Muscle layer of colon (tissue), 2 donors: ENCODE measurements at regions not wholly inside any gene's neighbourhood (a gene's known extent, or its start where the extent isn't known, plus 50 kb on each side); places are given as distances from the start of the nearest gene placed in this dataset.

Experiments
- H3K27ac ChIP-seq: one replicate; pipeline ENCODE4 v1.7.0; 2013; ENCODE audit warnings: low read depth, mild to moderate bottlenecking, low read length, moderate library complexity
- H3K27me3 ChIP-seq, 2 donors: one replicate each; pipeline ENCODE4 v1.7.0; 2013; ENCODE audit warnings: low read length in 2 of 2, mild to moderate bottlenecking in 2 of 2; ENCODE audit not compliant: insufficient read depth in 2 of 2, control insufficient read depth in 1 of 2
- H3K36me3 ChIP-seq: one replicate; pipeline ENCODE4 v1.7.0; 2013; ENCODE audit warnings: mild to moderate bottlenecking, low read length; ENCODE audit not compliant: insufficient read depth
- H3K4me1 ChIP-seq: one replicate; pipeline ENCODE4 v1.7.0; 2013; ENCODE audit warnings: mild to moderate bottlenecking, low read length; ENCODE audit not compliant: insufficient read depth
- H3K4me3 ChIP-seq, 2 donors: one replicate each; pipeline ENCODE4 v1.7.0; 2013; ENCODE audit warnings: low read length in 2 of 2, low read depth in 1 of 2, mild to moderate bottlenecking in 1 of 2, moderate library complexity in 1 of 2
- H3K9ac ChIP-seq: one replicate; pipeline ENCODE4 v1.7.0; 2013; ENCODE audit warnings: low read length
- H3K9me3 ChIP-seq: one replicate; pipeline ENCODE4 v1.7.0; 2013; ENCODE audit warnings: mild to moderate bottlenecking, low read length
- donor health status: abdominal sarcoma.
- donor health status: Adenocarcinoma of cecum.

DNA sequence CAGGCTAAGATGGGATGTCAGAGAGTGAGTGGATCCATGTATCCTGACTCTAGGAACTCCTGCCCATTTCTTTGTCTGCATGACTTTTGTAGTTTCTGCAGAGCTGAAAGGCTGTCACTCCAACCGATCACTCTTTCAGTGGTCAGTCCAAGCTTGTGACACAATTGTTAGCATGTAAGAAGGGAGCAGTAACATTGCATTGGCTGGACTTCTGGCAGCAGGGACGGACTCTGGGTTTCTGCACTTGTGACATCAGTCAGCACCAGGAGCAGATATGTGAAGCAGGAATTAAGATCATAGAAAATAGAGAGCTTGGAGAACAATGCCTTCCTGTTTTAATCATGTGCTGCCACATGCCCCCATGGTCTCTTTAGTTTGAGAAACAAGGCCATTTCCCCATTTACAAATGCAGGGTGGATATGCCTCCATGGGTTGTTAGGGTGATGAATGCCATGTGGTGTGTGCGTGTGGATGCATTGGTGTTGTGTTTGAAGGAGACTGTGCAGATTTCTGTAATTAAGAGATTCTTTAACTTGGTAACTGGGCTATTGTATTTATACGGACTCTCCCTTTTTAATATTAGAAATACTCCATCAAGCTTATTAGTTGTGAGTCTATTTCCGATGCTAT, 214.3 kb upstream of the EPHA4 start:
- no peaks in the 10 kb centered on the region for H3K9me3 ChIP-seq
- no peaks in the 10 kb centered on the region for H3K27me3 ChIP-seq
- no peak overlapping the region for H3K27ac ChIP-seq
- no peaks in the 10 kb centered on the region for H3K36me3 ChIP-seq
- H3K4me3 ChIP-seq: no peak overlapping the region
- H3K9ac ChIP-seq: no peak overlapping the region
- no peaks in the 10 kb centered on the region for H3K4me1 ChIP-seq

DNA sequence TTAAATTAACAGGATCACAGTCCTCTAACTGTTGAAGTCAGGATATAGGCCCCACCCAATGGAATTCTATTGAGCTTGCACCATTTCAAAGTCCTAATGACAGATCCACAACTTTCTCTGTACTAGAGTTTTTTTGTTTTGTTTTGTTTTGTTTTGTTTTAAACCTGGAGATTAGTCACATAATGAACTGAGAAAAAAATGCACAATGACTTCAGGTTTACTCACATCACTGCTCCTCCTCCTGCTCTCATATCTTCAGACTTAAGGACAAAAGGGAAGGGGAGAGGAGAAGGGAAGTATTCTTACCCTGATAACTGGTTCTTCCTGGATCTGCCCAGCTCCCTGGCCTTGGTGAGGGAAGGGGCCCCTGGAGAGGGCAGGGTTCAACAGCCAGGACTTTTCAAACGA, 208.2 kb upstream of the EPHA4 start:
- H3K27ac ChIP-seq: peak overlapping the region; percentile 19
- H3K4me1 ChIP-seq: peaks cover 32% of the 10 kb centered on the region
- no peak overlapping the region for H3K9ac ChIP-seq
- H3K27me3 ChIP-seq: no peaks in the 10 kb centered on the region
- H3K4me3 ChIP-seq: no peak overlapping the region
- H3K9me3 ChIP-seq: no peaks in the 10 kb centered on the region
- no peaks in the 10 kb centered on the region for H3K36me3 ChIP-seq

- no peaks in the 10 kb centered on the region for H3K9me3 ChIP-seq
- H3K4me1 ChIP-seq: peaks cover 32% of the 10 kb centered on the region
- H3K4me3 ChIP-seq: peak overlapping the region in 1 of 2 donors; percentile 17
- H3K9ac ChIP-seq: no peak overlapping the region
- no peaks in the 10 kb centered on the region for H3K36me3 ChIP-seq
- H3K27ac ChIP-seq: peak overlapping the region; percentile 16
- no peaks in the 10 kb centered on the region for H3K27me3 ChIP-seq
Measured at GRCh38 chr2:221779614-221780067, 207.5 kb upstream of the EPHA4 start.

DNA sequence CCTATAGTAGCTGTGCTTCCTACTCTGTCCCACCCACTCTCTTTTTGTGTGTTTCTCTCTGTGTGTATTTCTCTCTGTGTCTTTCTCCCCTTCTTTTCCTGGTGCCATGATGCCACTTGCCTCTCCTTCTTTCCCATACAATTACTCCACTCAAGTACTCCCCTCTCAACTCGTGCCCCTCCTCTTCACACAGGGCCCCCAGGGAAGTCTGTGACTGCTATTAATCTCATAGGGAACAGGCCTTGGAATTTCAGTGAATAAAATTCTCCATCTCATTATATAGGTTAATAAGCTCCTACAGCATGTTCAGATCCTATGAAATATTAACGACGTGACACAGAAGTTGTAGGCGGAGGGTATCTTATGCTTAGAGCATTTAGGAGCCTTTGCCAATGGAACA, 205.9 kb upstream of the EPHA4 start:
- H3K9me3 ChIP-seq: no peaks in the 10 kb centered on the region
- H3K27me3 ChIP-seq: no peaks in the 10 kb centered on the region
- no peak overlapping the region for H3K27ac ChIP-seq
- H3K4me3 ChIP-seq: no peak overlapping the region
- H3K36me3 ChIP-seq: no peaks in the 10 kb centered on the region
- no peak overlapping the region for H3K9ac ChIP-seq
- peaks cover 32% of the 10 kb centered on the region for H3K4me1 ChIP-seq

- no peaks in the 10 kb centered on the region for H3K36me3 ChIP-seq
- H3K27ac ChIP-seq: no peak overlapping the region
- no peaks in the 10 kb centered on the region for H3K9me3 ChIP-seq
- H3K4me3 ChIP-seq: no peak overlapping the region
- no peaks in the 10 kb centered on the region for H3K27me3 ChIP-seq
- H3K9ac ChIP-seq: no peak overlapping the region
- H3K4me1 ChIP-seq: peaks cover 32% of the 10 kb centered on the region
Measured at GRCh38 chr2:221777119-221777518, 205.0 kb upstream of the EPHA4 start.

GRCh38 chr2:221775096-221775495, 203.0 kb upstream of the EPHA4 start:
- Histone ChIP-seq H3K27me3 (no peaks in the 10 kb centered on the region), H3K4me1 (peaks cover 24% of the 10 kb centered on the region), H3K27ac (no peak overlapping the region), H3K36me3 (no peaks in the 10 kb centered on the region), H3K4me3 (no peak overlapping the region), H3K9me3 (no peaks in the 10 kb centered on the region), H3K9ac (no peak overlapping the region)

DNA sequence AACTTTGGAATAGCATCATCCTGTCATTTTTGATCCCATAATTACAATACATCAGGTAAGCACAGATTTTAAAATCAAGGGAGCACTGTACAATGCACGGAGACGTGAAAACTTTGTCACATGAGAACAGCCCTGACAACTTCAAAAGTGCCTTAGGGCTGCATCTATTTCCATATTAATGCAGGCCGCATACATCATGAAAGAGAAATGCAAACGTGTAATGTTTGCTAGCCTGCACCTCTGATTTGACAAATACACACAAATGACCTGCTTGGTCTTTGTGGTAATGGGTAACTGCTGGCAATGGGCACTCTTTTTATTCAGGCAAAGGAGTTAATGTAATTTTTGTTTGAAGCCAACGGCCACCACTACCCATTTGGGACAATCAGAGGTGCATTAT, 202.0 kb upstream of the EPHA4 start:
- Histone ChIP-seq H3K27ac (no peak overlapping the region), H3K4me3 (no peak overlapping the region), H3K27me3 (no peaks in the 10 kb centered on the region), H3K9ac (no peak overlapping the region), H3K4me1 (peaks cover 15% of the 10 kb centered on the region), H3K9me3 (no peaks in the 10 kb centered on the region), H3K36me3 (no peaks in the 10 kb centered on the region)

- no peaks in the 10 kb centered on the region for H3K4me1 ChIP-seq
- no peak overlapping the region for H3K27ac ChIP-seq
- no peaks in the 10 kb centered on the region for H3K27me3 ChIP-seq
- no peaks in the 10 kb centered on the region for H3K9me3 ChIP-seq
- H3K4me3 ChIP-seq: no peak overlapping the region
- H3K36me3 ChIP-seq: no peaks in the 10 kb centered on the region
- H3K9ac ChIP-seq: no peak overlapping the region
Measured at GRCh38 chr2:221771297-221771696, 199.2 kb upstream of the EPHA4 start.

DNA sequence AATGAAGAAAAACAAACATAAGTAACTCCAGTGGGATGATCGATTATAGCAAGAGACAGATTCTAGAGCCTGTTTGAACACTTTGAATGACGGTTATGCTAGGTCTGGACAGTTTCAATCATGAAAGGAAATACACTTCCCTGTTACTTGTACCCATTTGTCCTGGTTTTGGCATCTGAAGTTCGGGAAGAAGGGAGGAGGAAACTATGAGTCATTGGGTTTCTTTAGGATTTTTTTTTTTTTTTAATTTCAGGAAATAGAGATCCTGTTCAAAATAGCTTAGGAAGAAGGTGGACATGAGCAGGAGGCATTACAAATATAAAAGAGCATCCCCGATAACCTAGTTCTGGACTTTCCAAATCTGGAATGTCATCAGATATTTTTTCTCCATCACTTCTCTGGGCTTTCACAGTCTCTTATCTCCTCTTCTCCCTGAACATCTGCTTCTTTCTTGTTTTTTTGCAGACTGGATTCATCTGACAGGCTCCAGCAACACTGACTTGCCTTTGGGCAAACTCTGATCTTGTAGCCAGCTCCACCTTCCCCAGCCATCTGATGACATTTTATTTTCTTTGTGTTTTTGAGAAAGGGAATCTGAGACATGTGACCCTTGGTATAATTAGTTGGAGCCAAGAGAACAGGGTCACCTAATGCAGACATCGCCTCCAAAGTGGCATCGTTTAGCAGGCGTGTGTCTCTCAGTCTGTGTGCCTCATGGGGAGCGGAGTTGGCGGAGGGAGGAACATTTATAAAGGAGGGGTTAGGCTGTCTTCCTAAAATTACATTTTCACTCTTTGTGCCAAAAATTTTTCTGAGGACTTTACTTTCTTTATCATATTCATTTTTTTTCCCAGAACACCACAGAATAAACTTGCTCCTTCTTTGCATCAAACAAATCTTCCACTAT, 195.3 kb upstream of the EPHA4 start:
- Histone ChIP-seq H3K36me3 (no peaks in the 10 kb centered on the region), H3K27ac (no peak overlapping the region), H3K9me3 (no peaks in the 10 kb centered on the region), H3K9ac (no peak overlapping the region), H3K4me1 (no peaks in the 10 kb centered on the region), H3K27me3 (no peaks in the 10 kb centered on the region), H3K4me3 (no peak overlapping the region)

- Histone ChIP-seq H3K4me1 (no peaks in the 10 kb centered on the region), H3K9ac (no peak overlapping the region), H3K27ac (no peak overlapping the region), H3K9me3 (no peaks in the 10 kb centered on the region), H3K36me3 (no peaks in the 10 kb centered on the region), H3K27me3 (no peaks in the 10 kb centered on the region), H3K4me3 (no peak overlapping the region)
Measured at GRCh38 chr2:221762496-221762895, 190.4 kb upstream of the EPHA4 start.

GRCh38 chr2:221761260-221761659, 189.2 kb upstream of the EPHA4 start:
- Histone ChIP-seq H3K36me3 (no peaks in the 10 kb centered on the region), H3K27me3 (no peaks in the 10 kb centered on the region), H3K9me3 (no peaks in the 10 kb centered on the region), H3K4me3 (no peak overlapping the region), H3K27ac (no peak overlapping the region), H3K9ac (no peak overlapping the region), H3K4me1 (no peaks in the 10 kb centered on the region)
